Stimulated activated CD4-positive, alpha-beta T cell treated with anti-CD3 and anti-CD28 coated beads, Interleukin-4, amount 100 ng/mL, for 24 hours (primary cell): ENCODE measurements at regions not wholly inside any gene's neighbourhood (a gene's known extent, or its start where the extent isn't known, plus 50 kb on each side); places are given as distances from the start of the nearest gene placed in this dataset.

ENCODE experiments used
- DNase-seq: peaks from one replicate; pipeline ENCODE4 v3.0.0-alpha.2; 2020

GRCh38 chr1:29475326-29475725 is 239.0 kb downstream of the PTPRU start:
- no peak for DNase-seq

DNA sequence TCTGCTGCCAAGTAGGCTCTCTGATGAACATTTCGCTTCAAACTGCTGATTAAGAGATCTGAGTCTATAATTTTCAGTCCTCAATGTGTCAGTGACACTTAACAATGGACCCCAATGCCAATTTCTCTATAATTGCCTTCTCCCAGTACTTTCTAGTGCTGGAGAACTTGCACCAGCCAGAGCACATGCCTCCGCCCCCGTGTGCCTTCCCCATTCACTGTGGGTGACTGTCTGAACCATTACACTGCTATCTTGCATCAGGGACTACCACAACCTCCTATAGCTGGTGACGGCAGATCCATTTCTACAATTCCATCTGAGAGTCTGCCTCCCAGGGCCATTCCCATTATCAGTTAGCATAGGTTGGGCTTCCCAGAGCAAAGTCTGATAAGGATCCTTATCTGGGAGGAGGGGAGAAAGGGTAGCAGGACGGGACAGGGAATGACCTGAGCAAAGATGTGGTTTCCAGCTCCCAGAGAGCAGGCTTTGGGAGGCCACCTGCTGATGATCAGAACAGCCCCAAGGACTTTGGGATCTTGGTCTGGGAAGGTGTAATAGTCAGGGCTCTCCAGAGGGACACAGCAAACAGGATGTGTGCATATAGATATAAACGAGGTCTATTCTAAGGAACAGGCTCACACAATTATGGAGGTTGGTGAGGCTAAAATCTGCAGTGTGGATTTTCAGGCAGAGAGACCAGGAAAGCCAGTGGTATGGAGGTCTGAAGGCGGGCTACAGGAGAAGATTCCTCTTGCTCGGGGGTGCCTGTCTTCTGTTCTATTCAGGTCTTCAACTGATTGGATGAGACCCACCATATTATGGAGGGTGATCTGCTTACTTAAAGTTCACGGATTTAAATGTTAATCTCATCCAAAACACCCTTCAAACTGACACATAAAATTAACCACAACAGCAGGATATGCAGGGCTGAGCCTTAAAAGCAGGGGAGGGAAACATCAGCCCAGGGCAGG is 238.2 kb downstream of the PTPRU start:
- DNase-seq = no peak

- DNase-seq = no peak
Measured at GRCh38 chr1:29473161-29473855, 237.0 kb downstream of the PTPRU start.

GRCh38 chr1:29471487-29472313 is 235.4 kb downstream of the PTPRU start:
- no peak for DNase-seq

DNA sequence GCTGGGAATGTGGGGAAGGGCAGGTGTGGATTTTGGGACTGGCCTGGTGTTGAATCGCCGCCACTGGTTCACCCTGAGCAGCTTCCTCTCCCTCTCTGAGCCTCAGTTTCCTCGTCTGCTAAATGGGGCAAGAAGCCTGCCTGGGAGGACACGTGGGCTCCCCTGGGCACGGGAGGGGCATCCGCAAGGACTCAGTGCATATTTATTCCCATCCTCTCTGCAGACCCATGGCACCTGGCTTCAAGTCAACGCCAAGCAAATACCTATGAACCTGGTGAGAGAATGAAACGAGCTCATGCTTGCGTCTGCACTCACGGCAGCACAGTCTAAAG is 234.4 kb downstream of the PTPRU start:
- no peak for DNase-seq

DNA sequence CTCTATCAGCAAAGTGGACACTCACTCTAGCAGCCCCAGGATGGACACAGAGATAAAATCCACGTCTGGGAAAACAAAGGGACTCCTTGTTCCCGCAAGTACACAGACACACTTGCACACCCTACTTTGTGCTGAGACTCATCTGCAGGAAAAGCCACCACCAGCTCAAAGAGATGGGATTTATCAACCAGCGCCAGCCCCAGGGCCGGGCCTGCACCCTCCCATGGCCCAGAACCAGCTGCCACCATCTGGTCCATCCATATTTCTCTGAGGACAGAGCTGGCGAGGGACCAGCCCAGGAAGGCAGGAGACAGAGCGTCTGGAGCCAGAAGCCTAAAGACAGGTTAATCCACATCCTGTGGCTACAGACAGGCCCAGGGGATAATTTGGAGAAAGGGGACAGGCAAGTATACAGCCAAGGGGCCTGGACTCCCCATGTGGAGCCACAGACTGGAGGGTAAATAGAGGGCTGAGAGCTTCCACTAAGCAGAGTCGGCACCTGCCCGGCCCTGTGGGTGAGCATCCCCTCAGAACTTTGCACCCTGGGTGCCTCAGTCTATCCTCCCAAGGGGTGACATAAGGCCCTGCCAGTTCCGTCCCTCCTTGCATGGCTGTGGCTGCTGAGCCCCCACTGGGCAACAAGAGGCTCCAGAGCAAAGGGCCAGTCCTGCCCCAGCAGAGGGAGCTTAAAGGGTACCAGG is 233.9 kb downstream of the PTPRU start:
- DNase-seq = no peak

- DNase-seq = no peak
Measured at GRCh38 chr1:29469457-29469856, 233.1 kb downstream of the PTPRU start.

GRCh38 chr1:29467989-29468900 is 231.9 kb downstream of the PTPRU start:
- no peak for DNase-seq

DNA sequence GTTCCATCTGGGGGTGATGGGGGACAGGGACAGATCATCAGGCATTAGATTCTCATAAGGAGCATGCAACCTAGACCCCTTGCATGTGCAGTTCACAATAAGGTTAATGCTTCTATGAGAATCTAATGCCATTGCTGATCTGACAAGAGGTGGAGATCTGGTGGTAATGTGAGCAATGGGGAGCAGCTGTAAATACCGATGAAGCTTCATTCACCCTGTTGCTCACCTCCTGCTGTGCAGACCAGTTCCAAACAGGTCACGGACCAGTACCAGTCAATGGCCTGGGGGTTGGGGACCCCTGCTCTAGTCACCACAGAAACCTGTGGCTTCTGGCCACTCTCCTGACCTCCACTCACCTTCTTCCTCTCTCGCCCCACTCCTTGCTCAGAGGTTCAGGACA is 229.9 kb downstream of the PTPRU start:
- DNase-seq = no peak

DNA sequence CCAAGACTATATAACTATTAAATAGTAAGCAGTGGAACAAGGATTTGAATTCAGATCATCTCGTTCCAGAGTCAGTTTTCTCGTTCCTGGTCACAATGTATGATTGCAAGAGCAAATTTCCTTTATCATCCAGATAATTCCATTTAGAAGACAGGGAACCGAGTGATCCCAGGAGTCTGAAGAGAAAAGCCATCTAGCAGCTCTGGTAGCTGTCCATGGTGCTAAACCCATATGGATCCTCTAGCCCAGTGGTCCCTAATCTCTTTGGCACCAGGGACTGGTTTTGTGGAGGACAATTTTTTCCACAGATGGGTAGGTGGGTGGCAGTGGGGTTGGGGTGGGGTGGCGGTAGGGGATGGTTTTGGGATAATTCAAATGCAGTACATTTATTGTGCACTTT is 229.4 kb downstream of the PTPRU start:
- DNase-seq = no peak

- no peak for DNase-seq
Measured at GRCh38 chr1:29462096-29462495, 225.8 kb downstream of the PTPRU start.

DNA sequence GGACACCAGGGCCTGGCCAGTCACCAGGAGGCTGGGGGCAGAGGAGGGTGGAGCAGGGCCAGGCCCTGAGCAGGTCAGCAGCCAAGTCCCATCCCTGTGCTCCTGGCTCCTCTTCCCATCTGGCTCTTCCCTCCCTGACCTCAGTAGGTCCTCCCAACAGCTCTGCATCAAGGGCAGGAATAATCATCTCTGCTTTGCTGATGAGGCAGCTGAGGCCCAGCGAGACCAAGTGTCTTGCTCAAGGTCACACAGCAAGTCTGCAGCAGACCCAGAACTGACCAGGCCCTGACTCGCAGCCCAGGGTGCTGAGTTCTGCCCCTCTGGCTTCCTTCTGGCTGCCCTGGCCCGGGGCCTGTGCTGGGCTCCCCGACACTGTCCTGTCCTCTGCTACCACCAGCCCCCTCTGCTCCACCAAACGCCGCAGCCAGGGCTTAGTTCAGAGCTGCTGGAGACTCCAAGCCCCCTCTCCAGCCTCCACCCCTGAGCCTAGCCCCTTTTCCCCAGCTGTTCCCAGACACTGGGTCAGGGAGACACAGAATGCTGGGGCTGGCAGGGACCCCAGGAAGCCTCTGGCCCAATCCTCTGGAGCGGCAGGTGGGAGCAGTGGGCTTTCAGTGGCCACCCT is 224.9 kb downstream of the PTPRU start:
- no peak for DNase-seq

DNA sequence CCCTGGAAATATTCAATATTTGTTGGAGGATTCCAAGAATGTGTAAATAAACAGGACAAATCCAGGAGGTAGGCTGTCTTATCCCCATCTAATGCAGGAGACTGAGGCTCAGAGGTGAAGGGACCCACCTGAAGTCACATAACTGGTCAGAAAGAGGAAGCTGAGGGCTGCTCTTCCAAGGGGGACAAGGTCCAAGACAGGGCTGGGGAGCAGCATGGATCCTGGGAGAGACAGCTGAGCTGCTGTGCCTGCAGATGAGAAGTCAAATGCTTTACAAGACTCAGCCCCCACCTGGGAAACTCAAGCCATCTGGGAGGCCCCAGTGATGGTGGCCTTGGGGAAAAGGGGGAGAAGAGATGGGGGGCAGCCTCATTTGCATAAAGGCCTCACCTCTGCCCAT is 224.4 kb downstream of the PTPRU start:
- DNase-seq = no peak

GRCh38 chr1:29460041-29460610 is 223.8 kb downstream of the PTPRU start:
- no peak for DNase-seq

DNA sequence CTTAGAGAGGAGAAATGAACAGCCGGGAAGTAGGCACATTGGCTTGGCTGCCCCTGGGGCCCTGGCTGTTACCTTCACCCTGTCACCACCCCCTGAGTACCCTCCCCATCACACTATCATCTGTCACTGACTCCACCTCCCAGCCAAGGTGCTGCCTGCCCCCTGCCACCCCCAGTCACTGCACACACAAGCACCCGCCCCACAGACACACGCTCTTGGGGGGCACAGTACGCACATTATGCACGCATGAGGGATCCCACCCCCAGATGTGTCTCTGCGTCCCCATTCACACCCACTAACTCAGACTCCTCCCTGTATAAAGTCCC is 223.3 kb downstream of the PTPRU start:
- no peak for DNase-seq

- no peak for DNase-seq
Measured at GRCh38 chr1:29458737-29459619, 222.7 kb downstream of the PTPRU start.

DNA sequence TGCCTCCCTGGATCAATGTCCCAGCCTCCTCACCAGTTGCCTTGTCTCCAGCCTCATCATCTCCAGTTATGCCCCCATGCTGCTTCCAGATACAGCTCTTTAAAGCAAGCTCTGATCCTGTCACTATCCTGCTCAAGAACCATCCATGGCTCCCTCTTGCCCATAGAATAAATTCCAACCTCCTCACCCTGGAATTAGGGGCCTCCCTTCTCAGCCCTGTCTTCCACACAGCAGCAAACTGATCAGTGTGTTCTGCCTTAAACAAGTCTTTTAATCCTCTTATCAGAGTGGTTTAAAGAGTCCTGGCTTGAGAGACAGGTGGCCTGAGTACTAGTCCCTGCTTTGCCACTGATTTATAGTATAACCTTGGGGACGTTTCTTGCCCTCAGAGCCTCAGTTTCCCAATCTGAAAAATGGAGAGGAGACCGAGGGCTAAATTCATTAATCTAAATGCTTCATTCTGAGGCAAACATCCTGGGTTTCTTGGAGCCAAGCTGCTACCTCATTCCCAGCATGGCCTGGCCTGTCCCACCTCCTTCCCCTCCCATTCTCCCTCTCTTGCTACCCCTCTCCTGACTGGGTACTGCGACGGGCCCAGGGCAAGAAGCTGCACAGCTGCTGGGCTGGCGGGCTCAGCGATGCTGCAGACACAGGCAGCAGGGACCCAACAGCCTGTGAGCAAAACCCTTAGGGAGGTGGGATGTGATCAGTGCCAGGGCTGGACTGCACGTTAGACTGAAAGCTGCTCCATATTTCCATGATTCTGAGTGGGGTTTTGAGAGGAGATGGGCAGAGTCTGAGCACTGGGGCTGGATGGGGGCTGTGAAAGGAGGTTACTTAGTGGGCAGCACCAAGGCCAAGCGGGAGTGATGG is 221.4 kb downstream of the PTPRU start:
- DNase-seq = no peak

- no peak for DNase-seq
Measured at GRCh38 chr1:29456685-29457435, 220.5 kb downstream of the PTPRU start.
